ENCODE measurements at regions not wholly inside any gene's neighbourhood (a gene's known extent, or its start where the extent isn't known, plus 50 kb on each side); places are given as distances from the start of the nearest gene placed in this dataset.

GRCh38 chr17:13128676-13129075 is 110.8 kb upstream of the ELAC2 start:
- TF ChIP-seq CTCF (conservative IDR thresholded peaks at IDR 0.05; ENCODE audit: low read depth in 2 of 2): no peak
- no peak for TF ChIP-seq ZNF114 (CRISPR knock-in tag; IDR thresholded peaks at IDR 0.05)
- TF ChIP-seq EZH2 (IDR thresholded peaks at IDR 0.05; ENCODE audit: low read depth, unreplicated experiment): no peak
- TF ChIP-seq POLR2AphosphoS5 (IDR thresholded peaks at IDR 0.05; ENCODE audit: low read depth): no peak
- no peak for TF ChIP-seq REST (IDR thresholded peaks at IDR 0.05; ENCODE audit: unreplicated experiment)
- TF ChIP-seq EZH2phosphoT487 (IDR thresholded peaks at IDR 0.05; ENCODE audit: unreplicated experiment): no peak
- no peak for TF ChIP-seq CREB1 (CRISPR knock-in tag; IDR thresholded peaks at IDR 0.05; ENCODE audit: low read depth)
- TF ChIP-seq STAT1 (IDR thresholded peaks at IDR 0.05; ENCODE audit: unreplicated experiment): no peak
- TF ChIP-seq JUNB (IDR thresholded peaks at IDR 0.05; ENCODE audit: unreplicated experiment): no peak
